Activated naive CD8-positive, alpha-beta T cell (primary cell): ENCODE measurements at regions not wholly inside any gene's neighbourhood (a gene's known extent, or its start where the extent isn't known, plus 50 kb on each side); places are given as distances from the start of the nearest gene placed in this dataset.

Experiments
- H3K27ac Mint-ChIP-seq: one replicate; pipeline ENCODE4 v1.8.0; 2021; ENCODE audit warnings: mixed read lengths
- H3K27me3 Mint-ChIP-seq: one replicate; pipeline ENCODE4 v1.8.0; 2021; ENCODE audit warnings: mixed read lengths
- H3K36me3 Mint-ChIP-seq: one replicate; pipeline ENCODE4 v1.8.0; 2021; ENCODE audit warnings: mixed read lengths
- H3K4me1 Mint-ChIP-seq: one replicate; pipeline ENCODE4 v1.8.0; 2021; ENCODE audit warnings: low read depth, mixed read lengths
- H3K4me3 Mint-ChIP-seq: one replicate; pipeline ENCODE4 v1.8.0; 2021; ENCODE audit warnings: mild to moderate bottlenecking, mixed read lengths
- H3K9me3 Mint-ChIP-seq: one replicate; pipeline ENCODE4 v1.8.0; 2021; ENCODE audit warnings: low read depth, mixed read lengths

GRCh38 chr10:78542521-78542920 is 508.9 kb downstream of the RPS24 start:
- Mint-ChIP-seq H3K4me1 (peaks cover 21% of the 10 kb centered on the region), H3K36me3 (no peaks in the 10 kb centered on the region), H3K27me3 (peaks cover 2% of the 10 kb centered on the region), H3K9me3 (no peaks in the 10 kb centered on the region), H3K27ac (no peak overlapping the region), H3K4me3 (no peak overlapping the region)

- peaks cover 2% of the 10 kb centered on the region for H3K27me3 Mint-ChIP-seq
- H3K36me3 Mint-ChIP-seq = no peaks in the 10 kb centered on the region
- no peaks in the 10 kb centered on the region for H3K9me3 Mint-ChIP-seq
- H3K4me1 Mint-ChIP-seq = peaks cover 21% of the 10 kb centered on the region
- H3K27ac Mint-ChIP-seq = no peak overlapping the region
- no peak overlapping the region for H3K4me3 Mint-ChIP-seq
These were observed 509.5 kb downstream of the RPS24 start for GRCh38 chr10:78543031-78543748.

- Mint-ChIP-seq H3K4me3 (no peak overlapping the region), H3K27ac (no peak overlapping the region), H3K27me3 (peaks cover 2% of the 10 kb centered on the region), H3K36me3 (no peaks in the 10 kb centered on the region), H3K9me3 (no peaks in the 10 kb centered on the region), H3K4me1 (peaks cover 21% of the 10 kb centered on the region)
These were observed 510.2 kb downstream of the RPS24 start for GRCh38 chr10:78543749-78544362.

GRCh38 chr10:78544423-78545090 is 510.9 kb downstream of the RPS24 start:
- Mint-ChIP-seq H3K9me3 (no peaks in the 10 kb centered on the region), H3K36me3 (no peaks in the 10 kb centered on the region), H3K4me3 (no peak overlapping the region), H3K27me3 (no peaks in the 10 kb centered on the region), H3K27ac (no peak overlapping the region), H3K4me1 (peaks cover 21% of the 10 kb centered on the region)

- no peaks in the 10 kb centered on the region for H3K27me3 Mint-ChIP-seq
- no peaks in the 10 kb centered on the region for H3K9me3 Mint-ChIP-seq
- no peaks in the 10 kb centered on the region for H3K36me3 Mint-ChIP-seq
- peaks cover 15% of the 10 kb centered on the region for H3K4me1 Mint-ChIP-seq
- no peak overlapping the region for H3K4me3 Mint-ChIP-seq
- H3K27ac Mint-ChIP-seq = no peak overlapping the region
These were observed 512.1 kb downstream of the RPS24 start for GRCh38 chr10:78545756-78546155.

- no peaks in the 10 kb centered on the region for H3K9me3 Mint-ChIP-seq
- H3K36me3 Mint-ChIP-seq = no peaks in the 10 kb centered on the region
- H3K4me1 Mint-ChIP-seq = peaks cover 10% of the 10 kb centered on the region
- H3K4me3 Mint-ChIP-seq = no peak overlapping the region
- no peak overlapping the region for H3K27ac Mint-ChIP-seq
- H3K27me3 Mint-ChIP-seq = no peaks in the 10 kb centered on the region
These were observed 513.7 kb downstream of the RPS24 start for GRCh38 chr10:78547397-78547796.

GRCh38 chr10:78547905-78548304 is 514.2 kb downstream of the RPS24 start:
- no peaks in the 10 kb centered on the region for H3K36me3 Mint-ChIP-seq
- H3K9me3 Mint-ChIP-seq = no peaks in the 10 kb centered on the region
- H3K4me1 Mint-ChIP-seq = peaks cover 7% of the 10 kb centered on the region
- H3K27ac Mint-ChIP-seq = no peak overlapping the region
- no peak overlapping the region for H3K4me3 Mint-ChIP-seq
- no peaks in the 10 kb centered on the region for H3K27me3 Mint-ChIP-seq

- H3K27ac Mint-ChIP-seq = no peak overlapping the region
- peaks cover 7% of the 10 kb centered on the region for H3K4me1 Mint-ChIP-seq
- no peaks in the 10 kb centered on the region for H3K9me3 Mint-ChIP-seq
- no peaks in the 10 kb centered on the region for H3K36me3 Mint-ChIP-seq
- H3K27me3 Mint-ChIP-seq = no peaks in the 10 kb centered on the region
- H3K4me3 Mint-ChIP-seq = no peak overlapping the region
These were observed 514.7 kb downstream of the RPS24 start for GRCh38 chr10:78548369-78548768.

- no peaks in the 10 kb centered on the region for H3K9me3 Mint-ChIP-seq
- no peaks in the 10 kb centered on the region for H3K27me3 Mint-ChIP-seq
- H3K36me3 Mint-ChIP-seq = no peaks in the 10 kb centered on the region
- peaks cover 7% of the 10 kb centered on the region for H3K4me1 Mint-ChIP-seq
- no peak overlapping the region for H3K4me3 Mint-ChIP-seq
- no peak overlapping the region for H3K27ac Mint-ChIP-seq
These were observed 515.7 kb downstream of the RPS24 start for GRCh38 chr10:78549140-78549935.

GRCh38 chr10:78550090-78550489 is 516.4 kb downstream of the RPS24 start:
- Mint-ChIP-seq H3K4me1 (peaks cover 7% of the 10 kb centered on the region), H3K27me3 (no peaks in the 10 kb centered on the region), H3K9me3 (peaks cover 5% of the 10 kb centered on the region)

GRCh38 chr10:78550716-78551115 is 517.1 kb downstream of the RPS24 start:
- Mint-ChIP-seq H3K27ac (no peak overlapping the region), H3K4me1 (peaks cover 7% of the 10 kb centered on the region)

More at GRCh38 chr10:78550090-78550489, 516.4 kb downstream of the RPS24 start:
- no peaks in the 10 kb centered on the region for H3K36me3 Mint-ChIP-seq
- no peak overlapping the region for H3K4me3 Mint-ChIP-seq
- H3K27ac Mint-ChIP-seq = no peak overlapping the region

GRCh38 chr10:78551184-78552005 is 517.4 kb upstream of the ZMIZ1 start:
- Mint-ChIP-seq H3K27ac (no peak overlapping the region), H3K9me3 (peaks cover 5% of the 10 kb centered on the region), H3K36me3 (no peaks in the 10 kb centered on the region), H3K4me1 (peaks cover 7% of the 10 kb centered on the region), H3K4me3 (no peak overlapping the region), H3K27me3 (no peaks in the 10 kb centered on the region)

More at GRCh38 chr10:78550716-78551115, 517.1 kb downstream of the RPS24 start:
- Mint-ChIP-seq H3K36me3 (no peaks in the 10 kb centered on the region), H3K9me3 (peaks cover 5% of the 10 kb centered on the region), H3K27me3 (no peaks in the 10 kb centered on the region), H3K4me3 (no peak overlapping the region)

GRCh38 chr10:78552261-78552811 is 516.4 kb upstream of the ZMIZ1 start:
- Mint-ChIP-seq H3K27me3 (no peaks in the 10 kb centered on the region), H3K27ac (no peak overlapping the region), H3K9me3 (peaks cover 5% of the 10 kb centered on the region), H3K36me3 (no peaks in the 10 kb centered on the region), H3K4me1 (peaks cover 7% of the 10 kb centered on the region), H3K4me3 (no peak overlapping the region)

- H3K36me3 Mint-ChIP-seq = no peaks in the 10 kb centered on the region
- H3K27me3 Mint-ChIP-seq = no peaks in the 10 kb centered on the region
- H3K4me3 Mint-ChIP-seq = no peak overlapping the region
- H3K4me1 Mint-ChIP-seq = peaks cover 7% of the 10 kb centered on the region
- H3K27ac Mint-ChIP-seq = no peak overlapping the region
- peaks cover 5% of the 10 kb centered on the region for H3K9me3 Mint-ChIP-seq
These were observed 515.0 kb upstream of the ZMIZ1 start for GRCh38 chr10:78553792-78554191.
